K562 (cell line): ENCODE measurements at regions not wholly inside any gene's neighbourhood (a gene's known extent, or its start where the extent isn't known, plus 50 kb on each side); places are given as distances from the start of the nearest gene placed in this dataset.

ENCODE experiments used
- ATAC-seq: fragments of 200-7000 bp; cut with Tn5 transposase; 3 replicates; pipeline ENCODE4 v1.9.1; 2020; ENCODE audit warnings: moderate library complexity
- BruUV-seq: library from RNA; stranded (reverse); fragments of 400-500 nt; replicated peaks from 2 replicates; lab custom pipeline; 2021; lab: Mats Ljungman, UMichigan
- CTCF ChIA-PET: fragments of 300-600 bp; formaldehyde crosslinking; extraction: SDS; loops from one replicate; lab custom pipeline; 2021; ENCODE audit warnings: low intra/inter-chr PET ratio; lab: Yijun Ruan, JAX
- POLR2A ChIA-PET: fragments of 300-600, 350-650 bp; sonication (Branson Sonifier 250); formaldehyde crosslinking; extraction: SDS; loops from one replicate; lab custom pipeline; 2021; ENCODE audit warnings: antibody characterized with exemption, inconsistent platforms; lab: Yijun Ruan, JAX
- DNase-seq, 4 experiments: peaks; one replicate each; pipeline versions ENCODE4 v3.0.0 to v3.0.0-alpha.2; 2011 to 2018; ENCODE audit warnings: low spot score in 3 of 4, mixed read lengths in 3 of 4; ENCODE audit errors: extremely low read depth in 1 of 4
- FAIRE-seq: peaks from 2 replicates; lab custom pipeline; 2011; peaks lifted over from hg19 to GRCh38; lab: Jason Lieb, UNC
- H2AFZ ChIP-seq: 2 replicates; pipeline ENCODE4 v1.6.0; 2011; ENCODE audit warnings: low read depth, low read length, control low read depth, inconsistent platforms
- H3K27ac ChIP-seq: fragments of 200-600 bp; 3 replicates; pipeline ENCODE4 v1.8.0; 2011; ENCODE audit warnings: low read depth, mild to moderate bottlenecking, control low read depth, inconsistent platforms, low read length, moderate library complexity, mixed read lengths; ENCODE audit errors: extremely low read depth
- H3K27me3 ChIP-seq, 2 experiments: fragments of 300-600 bp in 1 of 2; 2 replicates in 1 of 2; 3 replicates in 1 of 2; pipeline versions ENCODE4 v1.6.0 to v1.8.0; 2011; ENCODE audit warnings: inconsistent platforms in 2 of 2, low read length in 2 of 2, mild to moderate bottlenecking in 1 of 2, mixed read lengths in 1 of 2, moderate library complexity in 1 of 2; ENCODE audit not compliant: control insufficient read depth in 2 of 2, insufficient read depth in 2 of 2
- H3K36me3 ChIP-seq: fragments of 300-600 bp; 3 replicates; pipeline ENCODE4 v1.8.0; 2011; ENCODE audit warnings: mild to moderate bottlenecking, low read length, inconsistent platforms; ENCODE audit not compliant: control insufficient read depth, insufficient read depth
- H3K4me1 ChIP-seq, 2 experiments: fragments of 200-600 bp in 1 of 2; replicated peaks in 1 of 2; 2 replicates in 1 of 2; 3 replicates in 1 of 2; pipeline versions ENCODE4 v1.5.1 to v1.8.0; 2011; ENCODE audit warnings: inconsistent platforms in 2 of 2, low read length in 2 of 2, mild to moderate bottlenecking in 1 of 2, mixed read lengths in 1 of 2, moderate library complexity in 1 of 2; ENCODE audit not compliant: control insufficient read depth in 2 of 2, insufficient read depth in 2 of 2
- H3K4me2 ChIP-seq: 2 replicates; pipeline ENCODE4 v1.6.1; 2011; ENCODE audit warnings: low read length, control low read depth, inconsistent platforms, mixed read lengths; ENCODE audit not compliant: insufficient read depth
- H3K4me3 ChIP-seq: fragments of 200-600 bp; sonication (generic), shearing (Covaris generic); 2 replicates; pipeline ENCODE4 v1.5.1; 2016; ENCODE audit warnings: control low read depth, inconsistent platforms
- H3K79me2 ChIP-seq: fragments of 200-600 bp; 3 replicates; pipeline ENCODE4 v1.8.0; 2011; ENCODE audit warnings: low read length, inconsistent platforms; ENCODE audit not compliant: control insufficient read depth, insufficient read depth
- H3K9ac ChIP-seq, 2 experiments: 2 replicates each; pipeline versions ENCODE4 v1.6.0 to v1.6.1; 2011; ENCODE audit warnings: low read depth in 2 of 2, low read length in 2 of 2, control low read depth in 1 of 2, inconsistent platforms in 1 of 2, mild to moderate bottlenecking in 1 of 2, mixed read lengths in 1 of 2; ENCODE audit not compliant: insufficient read depth in 1 of 2
- H3K9me1 ChIP-seq: one replicate; pipeline ENCODE4 v1.6.0; 2011; ENCODE audit warnings: inconsistent platforms, mild to moderate bottlenecking, low read length, moderate library complexity; ENCODE audit not compliant: control insufficient read depth, insufficient read depth
- H3K9me3 ChIP-seq: replicated peaks from 2 replicates; pipeline ENCODE4 v1.5.1; 2011; ENCODE audit warnings: low read depth, low read length, inconsistent platforms; ENCODE audit not compliant: control insufficient read depth, insufficient read depth
- H4K20me1 ChIP-seq: replicated peaks from 2 replicates; pipeline ENCODE4 v1.6.1; 2011; ENCODE audit warnings: low read length, inconsistent platforms, mixed read lengths; ENCODE audit not compliant: control insufficient read depth, insufficient read depth
- EP400 ChIP-seq: fragments of 450-650 bp; IDR thresholded peaks from 2 replicates; pipeline ENCODE4 v1.6.1; 2017; ENCODE audit warnings: antibody characterized with exemption, mild to moderate bottlenecking, moderate library complexity
- HNRNPLL ChIP-seq: fragments of 200-400 bp; formaldehyde crosslinking; IDR thresholded peaks from 2 replicates; pipeline ENCODE4 v1.6.1; 2017; ENCODE audit warnings: low read length, low read depth, mild to moderate bottlenecking; ENCODE audit not compliant: poor library complexity, severe bottlenecking
- KLF10 ChIP-seq: fragments of 250-450 bp; sonication (Bioruptor Pico); IDR thresholded peaks from 2 replicates; pipeline ENCODE4 v1.6.1; 2021; ENCODE audit warnings: matching md5 sums
- NR2C2 ChIP-seq, 2 experiments: fragments of 200-800 bp in 1 of 2; sonication (Bioruptor generic) in 1 of 2; sonication (generic) in 1 of 2; formaldehyde crosslinking in 1 of 2; IDR thresholded peaks; 2 replicates each; pipeline versions ENCODE4 v1.6.1 to v1.8.0; 2016 to 2022; ENCODE audit warnings: mild to moderate bottlenecking in 1 of 2, missing compliant biosample characterization in 1 of 2, missing genetic modification characterization in 1 of 2, missing genetic modification reagents in 1 of 2
- PHF21A ChIP-seq: fragments of 450-650 bp; IDR thresholded peaks from 2 replicates; pipeline ENCODE4 v1.6.1; 2017; ENCODE audit warnings: low read depth, borderline replicate concordance
- PPARD ChIP-seq: fragments of 250-450 bp; sonication (Bioruptor Pico); IDR thresholded peaks from 2 replicates; pipeline ENCODE4 v1.8.0; 2022; ENCODE audit warnings: inconsistent platforms, mild to moderate bottlenecking, moderate library complexity
- RBFOX2 ChIP-seq: fragments of 200-400 bp; formaldehyde crosslinking; IDR thresholded peaks from 2 replicates; pipeline ENCODE4 v1.6.1; 2017; ENCODE audit warnings: low read depth, mild to moderate bottlenecking, low read length, moderate library complexity
- SAP30 ChIP-seq: fragments of 200-600 bp; sonication (generic); IDR thresholded peaks from 2 replicates; pipeline ENCODE4 v1.6.1; 2012; ENCODE audit warnings: borderline replicate concordance, low read depth, mild to moderate bottlenecking, moderate library complexity, low read length, control low read depth, inconsistent platforms; ENCODE audit not compliant: insufficient read depth, poor library complexity, severe bottlenecking
- ZNF316 ChIP-seq: fragments of 450-650 bp; IDR thresholded peaks from 2 replicates; pipeline ENCODE4 v1.6.1; 2016
- ZNF511 ChIP-seq: sonication (generic); formaldehyde crosslinking; IDR thresholded peaks from 2 replicates; pipeline ENCODE4 v1.8.0; 2022; ENCODE audit warnings: mild to moderate bottlenecking, missing genetic modification reagents
- WGBS: fragments of 100-300 bp; shearing (Covaris generic); methylation state at CpG from one replicate; pipeline ENCODE4 v1.1.6; 2016; ENCODE audit warnings: low coverage, mixed read lengths; ENCODE audit not compliant: insufficient coverage; ENCODE audit errors: missing lambda C conversion rate; 5-methylcytosine and 5-hydroxymethylcytosine counted together
- in situ Hi-C: fragments of 300-500 bp; cut with MboI; formaldehyde crosslinking; loops from 4 replicates; pipeline ENCODE4 v1.15.0; 2018; ENCODE audit warnings: inconsistent platforms, mixed read lengths
- intact Hi-C: fragments of 100-400 bp; cut with micrococcal nuclease; formaldehyde crosslinking; loops from 2 replicates; pipeline ENCODE4 v1.14.2; 2022
- TF ChIP-seq, protein P1 (sequence below): fragments of 200-600 bp; sonication (generic); IDR thresholded peaks from one replicate; pipeline ENCODE4 v1.6.1; 2012; ENCODE audit warnings: mild to moderate bottlenecking, low read depth, low read length, inconsistent platforms

DNA sequence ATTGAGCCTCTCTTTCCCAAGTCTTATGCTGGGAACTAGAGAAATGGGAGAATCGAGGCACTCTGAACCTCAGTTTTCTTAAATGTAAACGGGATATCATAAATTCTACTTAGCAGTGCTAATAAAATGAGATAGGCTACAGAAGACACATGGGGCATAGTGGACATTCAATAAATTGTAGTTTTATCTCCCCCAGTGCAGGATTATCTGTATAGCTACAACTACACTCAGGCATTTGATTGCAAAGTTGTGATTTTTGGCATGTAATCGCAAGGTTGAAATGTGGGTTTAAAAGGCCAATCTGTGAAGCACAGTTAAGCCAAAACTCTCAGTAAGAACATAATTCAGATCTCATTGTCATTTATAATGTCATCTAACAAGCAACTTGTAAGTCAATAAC lies 413.7 kb upstream of the LMCD1 start:
- no peaks in the 10 kb centered on the region for H3K9me1 ChIP-seq
- ATAC-seq (no peak), FAIRE-seq (no peak), DNase-seq (no peak)
- peaks cover 3% of the 10 kb centered on the region; the same call in 1 of the 2 replicates for H3K9me3 ChIP-seq
- no peaks in the 10 kb centered on the region for H4K20me1 ChIP-seq
- H3K36me3 ChIP-seq: no peaks in the 10 kb centered on the region
- H3K4me3 ChIP-seq: no peak overlapping the region
- H3K79me2 ChIP-seq: no peaks in the 10 kb centered on the region
- no TSS peak for BruUV-seq
- H3K27me3 ChIP-seq: no peaks in the 10 kb centered on the region
- ChIA-PET CTCF (no interaction called here), POLR2A (no interaction called here)
- in situ Hi-C loops (no loop called here), intact Hi-C loops (no loop called here)
- no peak overlapping the region for H3K9ac ChIP-seq
- H3K4me2 ChIP-seq: no peak overlapping the region
- no peak overlapping the region for H3K27ac ChIP-seq
- no peak overlapping the region for H2AFZ ChIP-seq
- WGBS: 2% methylated on average over 3 of the region's 3 CpGs
- H3K4me1 ChIP-seq: no peaks in the 10 kb centered on the region
- TF ChIP-seq ZNF316 (no peak), PHF21A (no peak), NR2C2 (CRISPR knock-in tag; IDR thresholded peaks at IDR 0.05) (no peak), NR2C2 (tag; IDR thresholded peaks at IDR 0.05) (no peak), HNRNPLL (no peak), ZNF511 (no peak), SAP30 (no peak), RBFOX2 (no peak), KLF10 (CRISPR knock-in tag) (no peak), PPARD (CRISPR knock-in tag) (no peak), EP400 (no peak)
- TF ChIP-seq, protein P1, sequence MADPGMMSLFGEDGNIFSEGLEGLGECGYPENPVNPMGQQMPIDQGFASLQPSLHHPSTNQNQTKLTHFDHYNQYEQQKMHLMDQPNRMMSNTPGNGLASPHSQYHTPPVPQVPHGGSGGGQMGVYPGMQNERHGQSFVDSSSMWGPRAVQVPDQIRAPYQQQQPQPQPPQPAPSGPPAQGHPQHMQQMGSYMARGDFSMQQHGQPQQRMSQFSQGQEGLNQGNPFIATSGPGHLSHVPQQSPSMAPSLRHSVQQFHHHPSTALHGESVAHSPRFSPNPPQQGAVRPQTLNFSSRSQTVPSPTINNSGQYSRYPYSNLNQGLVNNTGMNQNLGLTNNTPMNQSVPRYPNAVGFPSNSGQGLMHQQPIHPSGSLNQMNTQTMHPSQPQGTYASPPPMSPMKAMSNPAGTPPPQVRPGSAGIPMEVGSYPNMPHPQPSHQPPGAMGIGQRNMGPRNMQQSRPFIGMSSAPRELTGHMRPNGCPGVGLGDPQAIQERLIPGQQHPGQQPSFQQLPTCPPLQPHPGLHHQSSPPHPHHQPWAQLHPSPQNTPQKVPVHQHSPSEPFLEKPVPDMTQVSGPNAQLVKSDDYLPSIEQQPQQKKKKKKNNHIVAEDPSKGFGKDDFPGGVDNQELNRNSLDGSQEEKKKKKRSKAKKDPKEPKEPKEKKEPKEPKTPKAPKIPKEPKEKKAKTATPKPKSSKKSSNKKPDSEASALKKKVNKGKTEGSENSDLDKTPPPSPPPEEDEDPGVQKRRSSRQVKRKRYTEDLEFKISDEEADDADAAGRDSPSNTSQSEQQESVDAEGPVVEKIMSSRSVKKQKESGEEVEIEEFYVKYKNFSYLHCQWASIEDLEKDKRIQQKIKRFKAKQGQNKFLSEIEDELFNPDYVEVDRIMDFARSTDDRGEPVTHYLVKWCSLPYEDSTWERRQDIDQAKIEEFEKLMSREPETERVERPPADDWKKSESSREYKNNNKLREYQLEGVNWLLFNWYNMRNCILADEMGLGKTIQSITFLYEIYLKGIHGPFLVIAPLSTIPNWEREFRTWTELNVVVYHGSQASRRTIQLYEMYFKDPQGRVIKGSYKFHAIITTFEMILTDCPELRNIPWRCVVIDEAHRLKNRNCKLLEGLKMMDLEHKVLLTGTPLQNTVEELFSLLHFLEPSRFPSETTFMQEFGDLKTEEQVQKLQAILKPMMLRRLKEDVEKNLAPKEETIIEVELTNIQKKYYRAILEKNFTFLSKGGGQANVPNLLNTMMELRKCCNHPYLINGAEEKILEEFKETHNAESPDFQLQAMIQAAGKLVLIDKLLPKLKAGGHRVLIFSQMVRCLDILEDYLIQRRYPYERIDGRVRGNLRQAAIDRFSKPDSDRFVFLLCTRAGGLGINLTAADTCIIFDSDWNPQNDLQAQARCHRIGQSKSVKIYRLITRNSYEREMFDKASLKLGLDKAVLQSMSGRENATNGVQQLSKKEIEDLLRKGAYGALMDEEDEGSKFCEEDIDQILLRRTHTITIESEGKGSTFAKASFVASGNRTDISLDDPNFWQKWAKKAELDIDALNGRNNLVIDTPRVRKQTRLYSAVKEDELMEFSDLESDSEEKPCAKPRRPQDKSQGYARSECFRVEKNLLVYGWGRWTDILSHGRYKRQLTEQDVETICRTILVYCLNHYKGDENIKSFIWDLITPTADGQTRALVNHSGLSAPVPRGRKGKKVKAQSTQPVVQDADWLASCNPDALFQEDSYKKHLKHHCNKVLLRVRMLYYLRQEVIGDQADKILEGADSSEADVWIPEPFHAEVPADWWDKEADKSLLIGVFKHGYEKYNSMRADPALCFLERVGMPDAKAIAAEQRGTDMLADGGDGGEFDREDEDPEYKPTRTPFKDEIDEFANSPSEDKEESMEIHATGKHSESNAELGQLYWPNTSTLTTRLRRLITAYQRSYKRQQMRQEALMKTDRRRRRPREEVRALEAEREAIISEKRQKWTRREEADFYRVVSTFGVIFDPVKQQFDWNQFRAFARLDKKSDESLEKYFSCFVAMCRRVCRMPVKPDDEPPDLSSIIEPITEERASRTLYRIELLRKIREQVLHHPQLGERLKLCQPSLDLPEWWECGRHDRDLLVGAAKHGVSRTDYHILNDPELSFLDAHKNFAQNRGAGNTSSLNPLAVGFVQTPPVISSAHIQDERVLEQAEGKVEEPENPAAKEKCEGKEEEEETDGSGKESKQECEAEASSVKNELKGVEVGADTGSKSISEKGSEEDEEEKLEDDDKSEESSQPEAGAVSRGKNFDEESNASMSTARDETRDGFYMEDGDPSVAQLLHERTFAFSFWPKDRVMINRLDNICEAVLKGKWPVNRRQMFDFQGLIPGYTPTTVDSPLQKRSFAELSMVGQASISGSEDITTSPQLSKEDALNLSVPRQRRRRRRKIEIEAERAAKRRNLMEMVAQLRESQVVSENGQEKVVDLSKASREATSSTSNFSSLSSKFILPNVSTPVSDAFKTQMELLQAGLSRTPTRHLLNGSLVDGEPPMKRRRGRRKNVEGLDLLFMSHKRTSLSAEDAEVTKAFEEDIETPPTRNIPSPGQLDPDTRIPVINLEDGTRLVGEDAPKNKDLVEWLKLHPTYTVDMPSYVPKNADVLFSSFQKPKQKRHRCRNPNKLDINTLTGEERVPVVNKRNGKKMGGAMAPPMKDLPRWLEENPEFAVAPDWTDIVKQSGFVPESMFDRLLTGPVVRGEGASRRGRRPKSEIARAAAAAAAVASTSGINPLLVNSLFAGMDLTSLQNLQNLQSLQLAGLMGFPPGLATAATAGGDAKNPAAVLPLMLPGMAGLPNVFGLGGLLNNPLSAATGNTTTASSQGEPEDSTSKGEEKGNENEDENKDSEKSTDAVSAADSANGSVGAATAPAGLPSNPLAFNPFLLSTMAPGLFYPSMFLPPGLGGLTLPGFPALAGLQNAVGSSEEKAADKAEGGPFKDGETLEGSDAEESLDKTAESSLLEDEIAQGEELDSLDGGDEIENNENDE: no peak
